ENCODE measurements at regions not wholly inside any gene's neighbourhood (a gene's known extent, or its start where the extent isn't known, plus 50 kb on each side); places are given as distances from the start of the nearest gene placed in this dataset.

DNA sequence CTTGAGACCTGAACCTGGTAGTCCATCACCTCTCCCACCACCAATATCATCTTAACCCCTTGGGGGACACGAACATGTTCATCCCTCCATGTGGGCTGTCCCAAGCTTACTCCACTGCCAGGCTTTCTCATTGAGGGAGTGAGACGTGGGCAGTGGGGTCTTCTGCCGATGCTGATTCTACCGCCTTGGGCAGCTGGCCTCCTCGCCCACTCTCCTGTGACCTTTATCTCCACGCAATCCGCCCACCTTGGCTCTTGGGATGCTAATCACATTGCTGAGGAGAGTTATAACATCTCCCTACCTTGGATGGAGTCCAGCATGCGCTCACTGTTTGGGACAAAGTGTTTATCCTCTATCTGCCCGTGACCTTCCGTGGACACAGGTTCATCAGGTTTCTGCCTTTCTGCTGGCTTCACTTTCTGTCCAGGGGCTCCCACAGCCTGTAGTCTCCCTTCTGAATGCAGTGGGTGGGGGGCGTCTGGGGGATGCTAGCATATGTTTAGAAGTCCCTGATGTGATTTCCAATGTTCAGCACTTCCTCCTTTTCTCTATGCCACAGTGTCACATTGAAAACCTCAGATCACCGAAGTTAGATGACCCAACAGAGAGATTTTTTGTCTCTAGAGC is 53.2 kb upstream of the ESRRB start:
- TF ChIP-seq MXI1 (conservative IDR thresholded peaks at IDR 0.05; ENCODE audit: poor library complexity, severe bottlenecking): no peak
- TF ChIP-seq POLR2AphosphoS5 (IDR thresholded peaks at IDR 0.05): no peak
- TF ChIP-seq CTCF (IDR thresholded peaks at IDR 0.05; ENCODE audit: poor library complexity, severe bottlenecking): no peak
- TF ChIP-seq EZH2 (IDR thresholded peaks at IDR 0.05; ENCODE audit: borderline replicate concordance, insufficient read depth, low read length, poor library complexity, severe bottlenecking): no peak
